Stimulated activated naive CD4-positive, alpha-beta T cell (primary cell): ENCODE measurements at regions not wholly inside any gene's neighbourhood (a gene's known extent, or its start where the extent isn't known, plus 50 kb on each side); places are given as distances from the start of the nearest gene placed in this dataset.
A peak's percentile ranks its signal among the peaks of the same experiment; 100 is the strongest.

Experiments used
- DNase-seq, 6 experiments: peaks; one replicate each; lab custom pipeline; 2025; lab: John Stamatoyannopoulos, UW

- DNase-seq, result no peak
Measured at GRCh38 chr6:137758661-137759060, 108.4 kb upstream of the TNFAIP3 start.

- no peak for DNase-seq
Measured at GRCh38 chr6:137759624-137760023, 107.4 kb upstream of the TNFAIP3 start.

- DNase-seq, result no peak
Measured at GRCh38 chr6:137761072-137761471, 106.0 kb upstream of the TNFAIP3 start.

GRCh38 chr6:137761487-137761886 is 105.6 kb upstream of the TNFAIP3 start:
- no peak for DNase-seq

GRCh38 chr6:137762168-137763090 is 104.6 kb upstream of the TNFAIP3 start:
- no peak for DNase-seq

- no peak for DNase-seq
Measured at GRCh38 chr6:137763436-137763835, 103.6 kb upstream of the TNFAIP3 start.

GRCh38 chr6:137763886-137764285 is 103.2 kb upstream of the TNFAIP3 start:
- no peak for DNase-seq

GRCh38 chr6:137764464-137764863 is 102.6 kb upstream of the TNFAIP3 start:
- no peak for DNase-seq

GRCh38 chr6:137765059-137765458 is 102.0 kb upstream of the TNFAIP3 start:
- no peak for DNase-seq

GRCh38 chr6:137766596-137767370 is 100.3 kb upstream of the TNFAIP3 start:
- no peak for DNase-seq

GRCh38 chr6:137767465-137767864 is 99.6 kb upstream of the TNFAIP3 start:
- no peak for DNase-seq

GRCh38 chr6:137767911-137768690 is 99.0 kb upstream of the TNFAIP3 start:
- peak in 3 of 6 experiments; percentile 35 to 49 (median 48) for DNase-seq

GRCh38 chr6:137768935-137769334 is 98.1 kb upstream of the TNFAIP3 start:
- DNase-seq, result no peak

- DNase-seq, result no peak
Measured at GRCh38 chr6:137769797-137770362, 97.2 kb upstream of the TNFAIP3 start.

GRCh38 chr6:137772541-137773250 is 94.4 kb upstream of the TNFAIP3 start:
- DNase-seq, result no peak

- DNase-seq, result no peak
Measured at GRCh38 chr6:137775227-137775626, 91.8 kb upstream of the TNFAIP3 start.

- no peak for DNase-seq
Measured at GRCh38 chr6:137775720-137776119, 91.3 kb upstream of the TNFAIP3 start.

- DNase-seq, result no peak
Measured at GRCh38 chr6:137776256-137776655, 90.8 kb upstream of the TNFAIP3 start.

GRCh38 chr6:137776786-137777686 is 90.0 kb upstream of the TNFAIP3 start:
- DNase-seq, result no peak

GRCh38 chr6:137777687-137778075 is 89.4 kb upstream of the TNFAIP3 start:
- no peak for DNase-seq
